ENCODE measurements at regions not wholly inside any gene's neighbourhood (a gene's known extent, or its start where the extent isn't known, plus 50 kb on each side); places are given as distances from the start of the nearest gene placed in this dataset.

- no peak overlapping the region for H3K4me2 ChIP-seq (ENCODE audit: insufficient read depth, low read length)
- H3K79me2 ChIP-seq (ENCODE audit: control insufficient read depth, insufficient read depth, low read length) = no peaks in the 10 kb centered on the region
- DNase-seq (ENCODE audit: extremely low read depth in 1 of 4, low spot score in 3 of 4) (no peak), ATAC-seq (no peak), FAIRE-seq (no peak)
- no peaks in the 10 kb centered on the region for H3K36me3 ChIP-seq (ENCODE audit: control insufficient read depth, insufficient read depth, low read length)
- no peaks in the 10 kb centered on the region for H3K27me3 ChIP-seq (ENCODE audit: control insufficient read depth in 2 of 2, insufficient read depth in 2 of 2, low read length in 2 of 2)
- H3K4me3 ChIP-seq = no peak overlapping the region
- ChIA-PET CTCF (ENCODE audit: low intra/inter-chr PET ratio) (no interaction called here), POLR2A (interaction anchor here (0.6 kb wide), 1 partner anchor 18 kb away, joined by 3 read pairs; no protein-coding TSS in a partner anchor)
- no TSS peak for BruUV-seq (replicated peaks)
- in situ Hi-C loops (cut with MboI) (no loop called here), intact Hi-C loops (cut with micrococcal nuclease) (no loop called here)
- H2AFZ ChIP-seq (ENCODE audit: low read depth, low read length) = no peak overlapping the region
- H3K27ac ChIP-seq (ENCODE audit: extremely low read depth, low read depth, low read length) = no peak overlapping the region
- no peaks in the 10 kb centered on the region for H3K9me3 ChIP-seq (replicated peaks; ENCODE audit: control insufficient read depth, insufficient read depth, low read depth, low read length)
- no peaks in the 10 kb centered on the region for H3K9me1 ChIP-seq (ENCODE audit: control insufficient read depth, insufficient read depth, low read length)
- H4K20me1 ChIP-seq (replicated peaks; ENCODE audit: control insufficient read depth, insufficient read depth, low read length) = no peaks in the 10 kb centered on the region
- H3K9ac ChIP-seq (ENCODE audit: insufficient read depth in 1 of 2, low read depth in 2 of 2, low read length in 2 of 2) = no peak overlapping the region
- no peaks in the 10 kb centered on the region for H3K4me1 ChIP-seq (replicated peaks in 1 of 2; ENCODE audit: control insufficient read depth in 2 of 2, insufficient read depth in 2 of 2, low read length in 2 of 2)
- WGBS (ENCODE audit: insufficient coverage, low coverage, missing lambda C conversion rate) = 0% methylated on average over 8 of the region's 8 CpGs
- TF ChIP-seq ZNF253 (CRISPR knock-in tag; conservative IDR thresholded peaks at IDR 0.05) (no peak), CBX3 (IDR thresholded peaks at IDR 0.05; ENCODE audit: borderline replicate concordance in 1 of 2, low read length in 2 of 2) (no peak), GTF2E2 (tag; IDR thresholded peaks at IDR 0.05) (no peak), E2F4 (CRISPR knock-in tag; IDR thresholded peaks at IDR 0.05; ENCODE audit: low read depth) (no peak), RBM39 (optimal IDR thresholded peaks at IDR 0.05; ENCODE audit: low read depth, low read length) (no peak), NR3C1 (CRISPR knock-in tag; IDR thresholded peaks at IDR 0.05) (no peak), ZNF24 (IDR thresholded peaks at IDR 0.05) (no peak), ZNF263 (CRISPR knock-in tag; IDR thresholded peaks at IDR 0.05; ENCODE audit: borderline replicate concordance) (no peak), MCM2 (IDR thresholded peaks at IDR 0.05; ENCODE audit: low read depth) (no peak), NCOR1 (IDR thresholded peaks at IDR 0.05) (no peak), TRIM28 (IDR thresholded peaks at IDR 0.05) (no peak), SPI1 (IDR thresholded peaks at IDR 0.05; ENCODE audit: borderline replicate concordance, low read depth, low read length) (no peak), E2F5 (CRISPR knock-in tag; IDR thresholded peaks at IDR 0.05) (no peak)
- TF ChIP-seq, protein P1, sequence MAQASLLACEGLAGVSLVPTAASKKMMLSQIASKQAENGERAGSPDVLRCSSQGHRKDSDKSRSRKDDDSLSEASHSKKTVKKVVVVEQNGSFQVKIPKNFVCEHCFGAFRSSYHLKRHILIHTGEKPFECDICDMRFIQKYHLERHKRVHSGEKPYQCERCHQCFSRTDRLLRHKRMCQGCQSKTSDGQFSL (CRISPR knock-in tag; IDR thresholded peaks at IDR 0.05) = no peak
- TF ChIP-seq, protein P1 (tag; IDR thresholded peaks at IDR 0.05) = no peak
- TF ChIP-seq, protein P2, sequence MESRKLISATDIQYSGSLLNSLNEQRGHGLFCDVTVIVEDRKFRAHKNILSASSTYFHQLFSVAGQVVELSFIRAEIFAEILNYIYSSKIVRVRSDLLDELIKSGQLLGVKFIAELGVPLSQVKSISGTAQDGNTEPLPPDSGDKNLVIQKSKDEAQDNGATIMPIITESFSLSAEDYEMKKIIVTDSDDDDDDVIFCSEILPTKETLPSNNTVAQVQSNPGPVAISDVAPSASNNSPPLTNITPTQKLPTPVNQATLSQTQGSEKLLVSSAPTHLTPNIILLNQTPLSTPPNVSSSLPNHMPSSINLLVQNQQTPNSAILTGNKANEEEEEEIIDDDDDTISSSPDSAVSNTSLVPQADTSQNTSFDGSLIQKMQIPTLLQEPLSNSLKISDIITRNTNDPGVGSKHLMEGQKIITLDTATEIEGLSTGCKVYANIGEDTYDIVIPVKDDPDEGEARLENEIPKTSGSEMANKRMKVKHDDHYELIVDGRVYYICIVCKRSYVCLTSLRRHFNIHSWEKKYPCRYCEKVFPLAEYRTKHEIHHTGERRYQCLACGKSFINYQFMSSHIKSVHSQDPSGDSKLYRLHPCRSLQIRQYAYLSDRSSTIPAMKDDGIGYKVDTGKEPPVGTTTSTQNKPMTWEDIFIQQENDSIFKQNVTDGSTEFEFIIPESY (CRISPR knock-in tag; IDR thresholded peaks at IDR 0.05) = no peak
- TF ChIP-seq, protein P3, sequence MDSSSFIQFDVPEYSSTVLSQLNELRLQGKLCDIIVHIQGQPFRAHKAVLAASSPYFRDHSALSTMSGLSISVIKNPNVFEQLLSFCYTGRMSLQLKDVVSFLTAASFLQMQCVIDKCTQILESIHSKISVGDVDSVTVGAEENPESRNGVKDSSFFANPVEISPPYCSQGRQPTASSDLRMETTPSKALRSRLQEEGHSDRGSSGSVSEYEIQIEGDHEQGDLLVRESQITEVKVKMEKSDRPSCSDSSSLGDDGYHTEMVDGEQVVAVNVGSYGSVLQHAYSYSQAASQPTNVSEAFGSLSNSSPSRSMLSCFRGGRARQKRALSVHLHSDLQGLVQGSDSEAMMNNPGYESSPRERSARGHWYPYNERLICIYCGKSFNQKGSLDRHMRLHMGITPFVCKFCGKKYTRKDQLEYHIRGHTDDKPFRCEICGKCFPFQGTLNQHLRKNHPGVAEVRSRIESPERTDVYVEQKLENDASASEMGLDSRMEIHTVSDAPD (CRISPR knock-in tag; IDR thresholded peaks at IDR 0.05) = no peak
Observed at GRCh38 chr2:107258531-107259407, 372.8 kb upstream of the ST6GAL2 start.

All from K562 (cell line).